HS-27A (cell line): ENCODE measurements at regions not wholly inside any gene's neighbourhood (a gene's known extent, or its start where the extent isn't known, plus 50 kb on each side); places are given as distances from the start of the nearest gene placed in this dataset.

ENCODE experiments used
- DNase-seq: peaks from one replicate; pipeline ENCODE4 v3.0.0-alpha.2; 2012; ENCODE audit warnings: low read depth, missing footprints

DNA sequence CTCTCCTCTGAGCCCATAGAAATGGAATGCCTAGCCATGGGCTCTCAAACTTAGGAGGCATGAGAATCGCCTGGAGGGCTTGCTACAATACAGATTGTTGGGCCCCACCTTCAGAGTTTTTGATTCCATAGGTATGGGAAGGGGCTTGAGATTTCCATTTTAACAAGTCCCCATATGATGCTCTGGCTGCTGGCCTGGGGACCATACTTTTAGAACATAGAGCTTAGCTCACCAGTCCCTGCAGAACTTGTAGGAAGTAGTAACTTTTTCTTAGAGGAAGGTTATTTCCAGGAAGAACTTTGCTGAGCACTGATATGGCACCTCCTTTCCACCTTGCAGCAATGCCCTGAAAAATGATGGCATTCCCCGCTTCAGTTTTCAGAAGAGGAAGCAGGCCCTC, 177.0 kb upstream of the ZMIZ1 start:
- DNase-seq = no peak

- no peak for DNase-seq
These were observed 176.2 kb upstream of the ZMIZ1 start for GRCh38 chr10:78892338-78893176.

DNA sequence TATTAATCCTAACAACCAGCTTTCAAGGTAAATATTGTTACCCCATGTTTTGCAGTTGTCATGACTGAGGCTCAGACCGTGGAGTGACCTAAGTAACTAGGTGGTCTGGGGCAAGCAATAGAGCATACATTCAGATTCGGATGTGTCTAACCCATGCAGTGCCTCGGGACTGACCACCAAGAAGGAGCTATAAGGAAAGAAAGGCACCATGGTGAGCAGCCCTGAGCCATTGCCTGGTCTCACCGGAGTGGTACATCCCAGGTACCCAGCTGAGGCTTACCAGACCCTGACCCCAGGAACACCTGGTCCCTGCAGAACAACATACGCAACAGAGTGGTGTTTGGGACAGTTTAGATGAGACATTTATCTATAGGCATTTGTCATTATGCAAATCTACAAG, 175.5 kb upstream of the ZMIZ1 start:
- DNase-seq = no peak

GRCh38 chr10:78894089-78894840, 174.5 kb upstream of the ZMIZ1 start:
- DNase-seq = no peak

DNA sequence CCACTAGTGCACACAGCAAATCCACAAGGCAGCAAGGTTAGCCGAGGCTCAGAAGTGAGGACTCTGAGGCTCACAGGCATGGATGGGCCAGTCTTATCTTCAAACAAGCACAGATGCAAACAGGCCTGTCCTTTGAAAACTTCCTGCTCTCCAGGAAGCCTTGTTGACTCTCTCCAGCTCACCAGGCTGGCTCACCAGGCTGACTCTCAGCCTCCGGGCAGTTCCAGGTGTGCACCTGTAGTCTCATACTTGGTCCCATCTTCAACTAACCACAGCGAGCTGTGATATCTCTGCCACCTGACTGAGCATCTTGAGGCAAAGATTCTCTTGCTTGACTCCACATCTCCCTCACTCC, 173.9 kb upstream of the ZMIZ1 start:
- no peak for DNase-seq

- no peak for DNase-seq
These were observed 173.3 kb upstream of the ZMIZ1 start for GRCh38 chr10:78895469-78895868.

- no peak for DNase-seq
These were observed 172.4 kb upstream of the ZMIZ1 start for GRCh38 chr10:78896159-78896928.

DNA sequence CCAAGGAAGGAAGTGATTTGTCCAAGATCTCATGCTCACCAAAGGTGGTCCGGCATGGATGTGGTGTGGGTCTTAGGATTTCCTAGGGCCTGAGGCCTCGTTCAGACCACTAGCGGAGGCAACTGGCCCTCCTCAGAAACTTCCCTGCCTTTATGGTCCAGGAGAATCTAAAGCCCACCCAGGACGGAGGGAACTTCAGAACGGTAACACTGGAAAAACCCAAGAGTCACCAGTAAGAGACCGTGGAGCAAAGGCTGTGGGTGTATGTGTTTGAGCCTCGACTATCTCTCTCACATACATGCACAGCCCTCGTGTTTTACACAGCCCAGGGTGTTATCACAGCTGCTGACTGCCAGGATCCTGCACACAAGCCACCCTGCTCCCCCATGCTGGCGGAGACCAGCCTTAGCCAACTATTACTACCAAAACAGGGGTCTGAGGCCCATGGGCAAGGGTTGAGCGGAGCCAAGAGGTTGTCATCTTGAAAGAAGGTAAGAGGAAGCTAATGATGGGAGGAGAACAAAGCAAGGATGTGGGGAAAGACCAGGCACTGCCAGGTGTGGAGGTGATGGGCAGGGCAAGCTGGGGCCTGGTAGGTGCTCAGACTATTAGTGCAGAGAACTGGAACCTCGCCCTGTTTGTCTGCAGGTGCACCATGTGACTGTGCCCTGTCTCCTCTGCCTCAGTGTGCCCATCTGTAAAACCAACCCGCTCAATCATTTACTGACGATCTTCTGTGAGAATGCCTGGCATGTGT, 170.2 kb upstream of the ZMIZ1 start:
- no peak for DNase-seq

- no peak for DNase-seq
These were observed 169.5 kb upstream of the ZMIZ1 start for GRCh38 chr10:78899098-78899754.

DNA sequence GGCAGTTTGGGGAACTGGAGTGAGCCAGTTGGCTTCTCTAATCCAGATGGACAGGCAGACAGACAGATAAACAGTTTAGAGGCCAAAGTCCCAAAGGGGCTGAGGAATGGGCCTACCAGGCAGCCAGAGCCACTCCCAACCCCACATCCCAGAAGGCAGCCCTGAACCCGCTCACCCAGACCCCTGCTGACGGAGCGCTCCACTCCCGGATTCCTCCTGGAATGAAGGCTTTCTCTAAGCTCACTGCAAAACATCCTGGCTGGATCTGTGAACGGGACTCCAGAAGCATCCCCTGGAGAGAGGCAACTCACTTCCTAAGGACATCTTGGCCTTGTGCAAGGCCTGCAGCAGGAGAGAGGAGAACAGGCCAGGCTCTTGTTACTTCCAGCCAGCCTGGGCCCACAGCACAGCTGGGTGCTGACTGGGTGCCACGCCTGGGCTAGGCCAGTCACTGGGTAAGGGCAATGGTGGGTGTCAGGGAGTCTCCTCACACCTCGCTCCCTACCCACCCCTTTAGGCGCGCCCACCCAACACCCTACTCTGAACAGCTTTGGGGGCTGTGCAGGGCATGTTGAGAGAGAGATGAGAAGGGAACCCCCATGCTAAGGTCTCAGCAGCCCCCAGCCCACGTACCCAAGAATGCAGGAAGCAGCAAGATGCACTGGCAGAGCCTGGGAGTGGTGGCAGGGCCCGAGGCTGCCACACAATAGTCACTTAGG, 168.6 kb upstream of the ZMIZ1 start:
- DNase-seq = no peak

- DNase-seq = no peak
These were observed 167.9 kb upstream of the ZMIZ1 start for GRCh38 chr10:78900715-78901430.

DNA sequence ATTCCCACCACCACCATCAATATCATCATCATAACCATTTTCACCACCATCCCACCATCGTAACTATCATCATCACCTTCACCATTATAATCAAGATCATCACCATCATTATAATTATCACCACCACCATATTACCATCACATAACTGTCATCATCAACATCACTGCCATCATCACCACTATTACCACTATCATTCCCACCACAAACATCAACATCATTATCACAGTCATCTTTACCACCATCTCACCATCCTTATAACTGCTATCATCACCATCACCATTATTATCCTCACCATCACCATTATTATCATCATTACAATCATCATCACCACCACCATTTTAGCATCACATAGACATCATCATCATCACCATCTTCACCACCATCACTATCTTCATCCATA, 167.1 kb upstream of the ZMIZ1 start:
- DNase-seq = no peak

- DNase-seq = no peak
These were observed 166.0 kb upstream of the ZMIZ1 start for GRCh38 chr10:78902815-78903214.

GRCh38 chr10:78903341-78903940, 165.3 kb upstream of the ZMIZ1 start:
- DNase-seq = no peak

DNA sequence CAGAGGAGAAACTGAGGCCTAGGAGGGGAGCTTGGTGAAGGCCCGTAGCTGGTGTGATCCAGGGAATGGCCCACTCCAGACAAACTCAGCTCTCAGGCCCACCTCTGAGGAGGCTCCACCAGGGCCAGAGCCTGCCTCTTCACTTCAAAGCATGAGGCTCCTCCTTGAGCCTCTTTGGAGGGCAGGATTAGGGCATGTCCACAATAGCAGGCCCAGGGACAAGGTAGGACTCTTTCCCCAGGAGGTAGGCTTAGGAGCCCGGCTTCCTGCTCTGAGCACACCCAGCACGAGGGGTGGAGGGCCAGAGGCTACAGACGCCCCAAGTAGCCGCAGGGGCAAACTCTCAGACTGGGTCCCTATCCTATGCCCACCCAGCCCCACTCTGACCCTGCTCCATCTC, 164.6 kb upstream of the ZMIZ1 start:
- no peak for DNase-seq

- no peak for DNase-seq
These were observed 163.5 kb upstream of the ZMIZ1 start for GRCh38 chr10:78905015-78905956.

- no peak for DNase-seq
These were observed 162.8 kb upstream of the ZMIZ1 start for GRCh38 chr10:78905957-78906308.

- no peak for DNase-seq
These were observed 161.9 kb upstream of the ZMIZ1 start for GRCh38 chr10:78906734-78907390.
